ENCODE measurements at regions not wholly inside any gene's neighbourhood (a gene's known extent, or its start where the extent isn't known, plus 50 kb on each side); places are given as distances from the start of the nearest gene placed in this dataset.

GRCh38 chr6:150659046-150659763, 59.5 kb downstream of the PLEKHG1 start:
- TF ChIP-seq EZH2phosphoT487 (conservative IDR thresholded peaks at IDR 0.05; ENCODE audit: low read length) = no peak
- no peak for TF ChIP-seq CTCF (IDR thresholded peaks at IDR 0.05; ENCODE audit: insufficient read depth, low read length, poor library complexity, severe bottlenecking)

Measured in SU-DHL-6 (cell line).